ENCODE measurements at regions not wholly inside any gene's neighbourhood (a gene's known extent, or its start where the extent isn't known, plus 50 kb on each side); places are given as distances from the start of the nearest gene placed in this dataset.

- Mint-ChIP-seq H3K36me3 (ENCODE audit: low read depth, unreplicated experiment) (no peaks in the 10 kb centered on the region), H3K27me3 (ENCODE audit: low read depth, unreplicated experiment) (peaks cover 3% of the 10 kb centered on the region), H3K4me1 (ENCODE audit: low read depth, unreplicated experiment) (no peaks in the 10 kb centered on the region), H3K9me3 (ENCODE audit: unreplicated experiment) (no peaks in the 10 kb centered on the region), H3K27ac (ENCODE audit: unreplicated experiment) (no peak overlapping the region), H3K4me3 (ENCODE audit: unreplicated experiment) (no peak overlapping the region)
- Histone ChIP-seq H3K9me3 (ENCODE audit: insufficient read depth, low read depth, low read length) (peaks cover 4% of the 10 kb centered on the region), H3K4me1 (ENCODE audit: insufficient read depth, low read length) (no peaks in the 10 kb centered on the region), H3K79me2 (ENCODE audit: insufficient read depth, low read length) (no peaks in the 10 kb centered on the region), H2AFZ (ENCODE audit: low read depth, low read length) (no peak overlapping the region), H3K27ac (ENCODE audit: low read depth, low read length) (no peak overlapping the region), H3K9ac (ENCODE audit: low read length) (no peak overlapping the region), H3K4me2 (ENCODE audit: low read length) (no peak overlapping the region), H3K4me3 (ENCODE audit: insufficient read depth, low read depth, low read length) (no peak overlapping the region), H4K20me1 (ENCODE audit: insufficient read depth, low read length) (no peaks in the 10 kb centered on the region), H3K36me3 (ENCODE audit: insufficient read depth, low read length) (no peaks in the 10 kb centered on the region), H3K27me3 (ENCODE audit: insufficient read depth, low read length) (no peaks in the 10 kb centered on the region)
- no peak for TF ChIP-seq CTCF (IDR thresholded peaks at IDR 0.05; ENCODE audit: insufficient read depth, low read depth, low read length)
- TF ChIP-seq EZH2 (IDR thresholded peaks at IDR 0.05; ENCODE audit: insufficient read depth, low read length), result no peak
- FAIRE-seq, result no peak
- no peak for DNase-seq (ENCODE audit: low read depth)
Observed at GRCh38 chr14:97137705-97138104, 340.5 kb downstream of the VRK1 start.

DNA sequence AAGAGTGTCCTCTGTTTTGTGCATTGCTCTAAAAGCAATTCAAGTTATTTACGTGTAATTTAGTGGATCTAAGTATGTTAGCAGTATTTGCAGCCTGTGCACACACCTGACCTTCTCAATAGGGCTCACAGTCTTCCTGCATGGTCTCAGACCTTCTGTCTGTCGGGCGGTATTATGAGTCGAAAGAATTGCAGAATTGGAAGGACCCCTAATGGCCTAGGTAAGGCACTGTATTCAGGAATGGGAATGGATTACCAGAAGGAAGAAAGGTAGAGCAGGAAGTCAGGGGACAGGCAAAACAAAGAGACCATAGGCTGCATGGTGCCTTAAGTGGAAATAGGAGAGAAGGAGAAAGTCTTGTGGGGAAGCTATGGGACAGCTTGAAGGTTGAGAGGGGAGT lies 341.6 kb downstream of the VRK1 start:
- H4K20me1 ChIP-seq (ENCODE audit: insufficient read depth, low read length), result no peaks in the 10 kb centered on the region
- TF ChIP-seq CTCF (IDR thresholded peaks at IDR 0.05; ENCODE audit: insufficient read depth, low read depth, low read length), result no peak
- TF ChIP-seq EZH2 (IDR thresholded peaks at IDR 0.05; ENCODE audit: insufficient read depth, low read length), result no peak
- H3K4me1 ChIP-seq (ENCODE audit: insufficient read depth, low read length), result no peaks in the 10 kb centered on the region
- H3K4me3 Mint-ChIP-seq (ENCODE audit: unreplicated experiment), result no peak overlapping the region
- H3K27me3 Mint-ChIP-seq (ENCODE audit: low read depth, unreplicated experiment), result peaks cover 3% of the 10 kb centered on the region
- no peak overlapping the region for H3K4me3 ChIP-seq (ENCODE audit: insufficient read depth, low read depth, low read length)
- no peak overlapping the region for H3K4me2 ChIP-seq (ENCODE audit: low read length)
- H3K79me2 ChIP-seq (ENCODE audit: insufficient read depth, low read length), result no peaks in the 10 kb centered on the region
- no peaks in the 10 kb centered on the region for H3K36me3 ChIP-seq (ENCODE audit: insufficient read depth, low read length)
- no peaks in the 10 kb centered on the region for H3K36me3 Mint-ChIP-seq (ENCODE audit: low read depth, unreplicated experiment)
- no peaks in the 10 kb centered on the region for H3K9me3 Mint-ChIP-seq (ENCODE audit: unreplicated experiment)
- no peaks in the 10 kb centered on the region for H3K4me1 Mint-ChIP-seq (ENCODE audit: low read depth, unreplicated experiment)
- no peak overlapping the region for H2AFZ ChIP-seq (ENCODE audit: low read depth, low read length)
- peaks cover 4% of the 10 kb centered on the region for H3K9me3 ChIP-seq (ENCODE audit: insufficient read depth, low read depth, low read length)
- FAIRE-seq, result no peak
- no peak overlapping the region for H3K27ac Mint-ChIP-seq (ENCODE audit: unreplicated experiment)
- no peaks in the 10 kb centered on the region for H3K27me3 ChIP-seq (ENCODE audit: insufficient read depth, low read length)
- no peak overlapping the region for H3K9ac ChIP-seq (ENCODE audit: low read length)
- H3K27ac ChIP-seq (ENCODE audit: low read depth, low read length), result no peak overlapping the region
- no peak for DNase-seq (ENCODE audit: low read depth)

- no peaks in the 10 kb centered on the region for H3K36me3 Mint-ChIP-seq (ENCODE audit: low read depth, unreplicated experiment)
- Histone ChIP-seq H4K20me1 (ENCODE audit: insufficient read depth, low read length) (no peaks in the 10 kb centered on the region), H3K9me3 (ENCODE audit: insufficient read depth, low read depth, low read length) (no peaks in the 10 kb centered on the region), H3K4me3 (ENCODE audit: insufficient read depth, low read depth, low read length) (no peak overlapping the region), H3K4me1 (ENCODE audit: insufficient read depth, low read length) (no peaks in the 10 kb centered on the region), H3K9ac (ENCODE audit: low read length) (no peak overlapping the region), H3K36me3 (ENCODE audit: insufficient read depth, low read length) (no peaks in the 10 kb centered on the region), H3K4me2 (ENCODE audit: low read length) (no peak overlapping the region), H3K79me2 (ENCODE audit: insufficient read depth, low read length) (no peaks in the 10 kb centered on the region), H3K27me3 (ENCODE audit: insufficient read depth, low read length) (no peaks in the 10 kb centered on the region), H2AFZ (ENCODE audit: low read depth, low read length) (no peak overlapping the region), H3K27ac (ENCODE audit: low read depth, low read length) (no peak overlapping the region)
- no peak overlapping the region for H3K4me3 Mint-ChIP-seq (ENCODE audit: unreplicated experiment)
- peaks cover 3% of the 10 kb centered on the region for H3K27me3 Mint-ChIP-seq (ENCODE audit: low read depth, unreplicated experiment)
- FAIRE-seq, result no peak
- H3K4me1 Mint-ChIP-seq (ENCODE audit: low read depth, unreplicated experiment), result no peaks in the 10 kb centered on the region
- TF ChIP-seq CTCF (IDR thresholded peaks at IDR 0.05; ENCODE audit: insufficient read depth, low read depth, low read length) (no peak), EZH2 (IDR thresholded peaks at IDR 0.05; ENCODE audit: insufficient read depth, low read length) (no peak)
- DNase-seq (ENCODE audit: low read depth), result no peak
- H3K27ac Mint-ChIP-seq (ENCODE audit: unreplicated experiment), result no peak overlapping the region
- no peaks in the 10 kb centered on the region for H3K9me3 Mint-ChIP-seq (ENCODE audit: unreplicated experiment)
Observed at GRCh38 chr14:97143011-97143410, 345.8 kb downstream of the VRK1 start.

Data from astrocyte (in vitro differentiated cells and primary cell).